ENCODE measurements at regions not wholly inside any gene's neighbourhood (a gene's known extent, or its start where the extent isn't known, plus 50 kb on each side); places are given as distances from the start of the nearest gene placed in this dataset.

DNA sequence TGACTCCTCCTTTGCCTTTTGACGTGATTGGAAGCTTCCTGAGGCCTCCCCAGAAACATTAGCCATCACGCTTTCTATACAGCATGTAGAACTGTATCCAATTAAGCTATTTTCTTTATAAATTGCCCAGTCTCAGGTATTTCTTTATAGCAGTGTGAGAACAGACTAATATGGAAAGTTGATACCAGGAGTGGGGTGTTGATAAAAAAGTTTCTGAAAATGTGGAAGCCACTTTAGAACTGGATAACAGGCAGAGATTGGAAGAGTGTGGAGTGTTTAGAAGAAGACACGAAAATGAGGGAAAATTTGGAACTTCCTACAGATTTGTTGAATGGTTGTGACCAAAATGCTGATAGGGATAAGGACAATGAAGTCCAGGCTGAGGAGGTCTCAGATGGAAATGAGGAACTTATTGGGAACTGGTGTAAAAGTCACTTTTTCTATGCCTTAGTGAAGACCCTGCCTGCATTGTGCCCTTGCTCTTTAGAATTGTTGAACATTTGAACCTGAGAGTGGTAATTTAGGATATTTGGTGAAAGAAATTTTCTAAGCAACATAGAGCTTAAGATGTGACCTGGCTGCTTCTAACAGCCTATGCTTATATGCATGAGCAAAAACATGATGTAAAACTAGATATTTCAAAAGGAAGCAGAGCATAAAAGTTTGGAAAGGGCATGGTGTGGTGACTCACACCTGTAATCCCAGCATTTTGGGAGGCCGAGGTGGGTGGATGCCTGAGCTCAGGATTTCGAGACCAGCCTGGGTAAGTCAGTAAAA, 969.7 kb downstream of the DSC3 start:
- no peak for DNase-seq (ENCODE audit: low spot score)

DNA sequence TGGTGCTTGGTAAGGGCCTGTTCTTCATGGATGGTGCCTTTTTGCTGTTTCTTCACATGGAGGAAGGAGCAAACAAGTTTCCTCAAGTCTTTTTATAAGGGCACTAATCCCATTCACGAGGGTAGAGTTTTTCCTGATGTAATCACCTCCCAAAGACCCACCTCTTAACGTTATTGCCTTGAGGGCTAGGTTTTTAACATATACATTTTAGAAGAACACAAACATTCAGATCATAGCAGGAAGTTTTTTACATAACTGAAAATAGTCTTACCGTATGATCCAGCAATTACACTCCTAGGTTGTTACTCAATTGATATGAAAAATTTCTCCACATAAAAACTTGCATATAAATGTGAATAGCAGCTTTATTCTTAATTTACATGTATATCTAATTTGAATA, 976.3 kb downstream of the DSC3 start:
- no peak for DNase-seq (ENCODE audit: low spot score)

DNA sequence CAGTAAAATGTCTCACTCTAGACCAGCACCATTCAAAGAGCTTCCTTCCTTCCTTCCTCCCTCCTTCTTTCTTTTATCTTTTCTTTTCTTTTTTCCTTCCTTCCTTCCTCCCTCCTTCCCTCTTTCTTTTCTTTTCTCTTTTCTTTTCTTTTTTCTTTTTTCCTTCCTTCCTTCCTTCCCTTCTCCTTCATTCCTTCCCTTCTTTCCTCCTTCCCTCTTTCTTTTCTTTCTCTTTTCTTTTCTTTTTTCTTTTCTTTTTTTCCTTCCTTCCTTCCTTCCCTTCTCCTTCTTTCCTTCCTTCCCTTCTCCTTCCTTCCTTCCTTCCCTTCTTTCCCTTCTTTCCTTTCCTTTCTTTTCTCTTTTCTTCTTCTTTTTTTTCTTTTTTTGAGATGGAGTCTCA, 985.1 kb downstream of the DSC3 start:
- DNase-seq (ENCODE audit: low spot score) = no peak

DNA sequence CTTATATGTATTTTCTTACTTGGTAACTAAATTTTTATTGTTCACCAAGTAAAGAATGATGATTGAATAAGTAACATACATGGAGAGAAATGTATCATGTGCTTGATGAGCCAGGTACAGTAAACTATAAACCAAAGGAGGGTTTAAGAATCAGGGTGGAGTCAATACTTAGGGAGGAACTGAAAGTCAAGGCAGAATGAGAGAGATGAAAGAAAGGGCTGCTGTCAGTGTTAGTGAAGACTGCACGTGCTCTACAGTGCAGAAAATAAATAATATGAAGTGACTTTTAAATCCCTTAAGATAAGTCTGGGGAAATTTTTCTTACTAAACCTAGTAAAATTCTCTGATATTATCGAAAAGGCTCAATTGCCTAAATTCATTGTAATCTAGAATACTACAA, 986.0 kb downstream of the DSC3 start:
- no peak for DNase-seq (ENCODE audit: low spot score)

DNA sequence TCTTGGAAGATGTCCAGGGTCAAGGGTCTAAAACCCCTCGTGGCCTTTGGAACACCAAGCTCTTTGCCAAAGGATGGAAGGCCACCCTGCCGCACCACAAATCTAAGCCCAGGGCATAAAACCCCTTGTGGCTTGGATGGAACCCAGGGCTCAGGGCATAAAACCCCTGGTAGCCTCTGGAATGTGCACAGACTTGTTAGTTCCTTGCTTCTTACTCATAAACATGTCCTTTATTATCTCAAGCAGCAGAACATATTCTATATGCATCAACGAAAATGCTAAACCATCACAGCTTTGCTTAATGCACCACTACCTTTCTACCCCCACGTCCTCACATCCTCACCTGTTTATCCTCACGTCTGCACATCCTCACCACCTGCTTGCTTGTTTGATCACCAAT, 998.0 kb downstream of the DSC3 start:
- no peak for DNase-seq (ENCODE audit: low spot score)

DNA sequence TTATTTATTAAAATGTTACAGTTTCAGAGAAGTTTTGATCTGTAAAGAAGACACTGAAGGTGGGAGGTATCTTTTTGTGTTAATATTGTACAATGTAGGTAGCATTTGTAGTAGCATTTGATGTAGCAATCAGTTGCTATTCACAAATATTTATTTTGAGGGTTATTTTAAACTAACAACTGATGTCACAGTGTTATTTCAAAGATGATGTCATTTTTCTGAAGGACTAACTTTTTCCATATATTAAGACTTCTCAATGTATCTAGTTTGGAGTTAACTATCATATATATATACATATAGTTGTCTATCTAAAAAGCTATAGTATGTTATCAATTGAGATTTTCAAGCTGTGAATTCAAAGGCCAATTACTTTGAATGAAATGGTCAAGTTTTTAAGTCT, 1003.3 kb downstream of the DSC3 start:
- no peak for DNase-seq (ENCODE audit: low spot score)

DNA sequence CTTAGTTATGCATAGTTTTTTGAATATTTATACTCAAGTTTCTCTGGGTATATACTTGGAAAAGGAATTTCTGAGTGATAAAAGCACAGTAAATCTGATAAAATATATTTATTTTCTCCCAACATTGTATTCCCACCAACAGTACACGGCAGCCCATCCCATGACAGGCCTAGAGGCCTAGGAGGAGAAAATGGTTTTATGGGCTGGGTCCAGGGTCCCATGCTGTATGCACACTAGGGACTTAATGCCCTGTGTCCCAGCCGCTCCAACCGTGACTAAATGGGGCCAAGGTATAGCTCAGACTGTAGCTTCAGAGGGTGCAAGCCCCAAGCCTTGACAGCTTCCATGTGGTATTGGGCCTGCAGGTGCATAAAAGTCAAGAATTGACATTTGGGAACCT, 1007.7 kb downstream of the DSC3 start:
- DNase-seq (ENCODE audit: low spot score) = no peak

DNA sequence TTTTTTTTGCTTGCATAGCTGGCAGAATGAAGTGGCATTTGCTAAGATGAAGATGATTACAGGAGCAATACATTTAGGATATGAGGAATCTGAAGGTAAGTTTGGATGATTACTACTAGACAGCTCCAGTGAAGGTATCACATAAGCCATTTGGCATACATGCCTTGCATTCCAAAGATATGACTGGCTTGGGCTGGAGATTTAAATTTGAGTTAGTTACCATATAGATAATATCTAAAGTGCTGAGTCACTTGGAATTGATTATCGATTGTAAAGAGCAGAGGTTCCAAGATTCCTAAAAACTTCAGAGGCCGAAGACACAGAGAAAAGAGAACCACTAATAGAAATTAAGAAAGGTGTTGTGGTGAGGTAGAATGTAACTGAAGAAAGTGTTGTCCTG, 1026.4 kb downstream of the DSC3 start:
- DNase-seq (ENCODE audit: low spot score) = no peak

DNA sequence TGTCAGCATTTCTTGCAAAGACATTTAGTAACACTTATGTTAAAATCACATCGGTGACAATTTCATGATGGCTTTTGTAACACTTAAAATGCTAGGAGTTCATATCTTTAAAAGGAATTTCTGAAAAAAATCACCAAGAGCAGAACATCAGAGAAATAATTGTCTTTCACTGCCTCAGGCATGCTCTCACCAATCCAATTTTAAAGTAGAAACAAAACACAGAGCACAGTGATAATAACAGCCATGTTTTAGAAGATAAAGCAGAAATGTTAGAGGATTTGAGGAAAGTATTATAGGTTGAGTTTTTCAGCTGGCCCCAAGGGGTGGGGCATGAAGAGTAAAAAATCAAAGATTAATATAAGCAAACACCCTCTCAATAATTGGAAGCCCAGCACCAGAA, 1037.6 kb downstream of the DSC3 start:
- no peak for DNase-seq (ENCODE audit: low spot score)

DNA sequence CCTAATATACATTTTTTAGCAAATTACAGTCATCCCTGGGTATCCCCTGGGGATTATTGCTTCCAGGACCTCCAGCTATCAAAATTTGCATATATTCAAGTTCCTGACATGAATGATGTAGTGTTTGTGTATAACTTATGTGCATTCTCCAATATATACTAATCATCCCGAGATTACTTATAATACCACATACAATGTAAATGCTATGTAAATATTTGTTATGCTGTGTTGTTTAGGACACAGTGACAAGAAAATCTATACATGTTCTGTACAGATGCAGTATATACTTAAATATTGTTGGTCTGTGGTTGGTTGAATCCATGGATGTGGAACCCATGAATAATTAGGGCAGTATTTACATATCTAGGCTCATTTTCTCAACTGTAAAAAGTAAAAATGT, 1060.3 kb downstream of the DSC3 start:
- no peak for DNase-seq (ENCODE audit: low spot score)

DNA sequence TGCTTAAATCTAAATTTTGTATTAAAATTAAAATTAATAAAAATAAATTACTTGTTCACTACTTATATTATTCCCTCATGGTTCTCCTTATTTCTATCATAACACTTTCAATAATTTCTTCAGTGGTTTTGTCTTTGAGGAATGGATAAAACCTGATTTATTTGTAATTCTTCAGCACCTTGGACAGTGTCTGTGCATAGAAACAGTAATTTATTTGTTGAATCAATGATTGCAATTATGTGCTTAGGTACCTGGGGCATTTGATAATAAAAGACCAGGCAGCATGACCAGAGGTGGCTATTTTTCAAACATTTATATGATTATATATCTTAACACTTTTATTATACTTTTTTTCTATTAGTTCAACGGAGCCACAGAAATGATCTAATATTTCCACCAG, 1062.7 kb downstream of the DSC3 start:
- peak; percentile 1 for DNase-seq (ENCODE audit: low spot score)

DNA sequence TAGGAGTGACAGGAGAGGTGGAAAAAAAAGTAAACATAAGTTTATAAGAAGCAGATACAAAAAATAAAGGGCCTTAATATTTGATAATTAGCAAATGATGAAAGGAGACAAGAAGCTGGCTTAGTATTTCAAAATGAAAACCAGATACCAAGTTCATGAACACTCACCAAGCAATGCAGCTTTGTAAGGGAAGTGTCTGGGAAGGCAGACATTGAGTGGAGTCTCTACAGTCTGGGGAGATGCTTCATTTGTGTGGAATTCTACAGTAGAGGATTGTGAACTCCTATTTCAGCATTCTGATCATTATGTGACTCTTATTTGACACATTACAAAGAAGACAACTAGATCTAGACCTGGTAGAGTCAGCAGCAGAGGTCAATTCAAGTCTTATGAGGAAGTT, 1072.7 kb downstream of the DSC3 start:
- no peak for DNase-seq (ENCODE audit: low spot score)

DNA sequence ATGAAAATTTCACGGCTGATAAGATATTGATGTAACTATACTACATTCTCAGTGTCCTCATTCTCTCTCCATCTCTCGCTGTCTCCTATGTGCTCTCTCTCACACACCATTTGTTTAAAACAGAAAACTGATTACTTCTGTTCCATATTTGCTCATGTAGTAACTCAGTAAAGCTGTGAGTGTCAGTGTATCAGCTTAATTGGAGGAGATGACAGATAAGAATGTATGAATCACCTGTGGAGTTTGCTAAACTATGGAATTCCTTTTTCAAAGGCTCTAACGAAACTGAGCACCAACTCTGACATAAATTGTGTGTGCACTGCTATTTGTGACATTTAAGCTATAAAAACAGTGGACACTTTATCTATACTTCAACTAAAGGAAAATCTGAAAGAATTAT, 1080.0 kb downstream of the DSC3 start:
- DNase-seq (ENCODE audit: low spot score) = no peak

DNA sequence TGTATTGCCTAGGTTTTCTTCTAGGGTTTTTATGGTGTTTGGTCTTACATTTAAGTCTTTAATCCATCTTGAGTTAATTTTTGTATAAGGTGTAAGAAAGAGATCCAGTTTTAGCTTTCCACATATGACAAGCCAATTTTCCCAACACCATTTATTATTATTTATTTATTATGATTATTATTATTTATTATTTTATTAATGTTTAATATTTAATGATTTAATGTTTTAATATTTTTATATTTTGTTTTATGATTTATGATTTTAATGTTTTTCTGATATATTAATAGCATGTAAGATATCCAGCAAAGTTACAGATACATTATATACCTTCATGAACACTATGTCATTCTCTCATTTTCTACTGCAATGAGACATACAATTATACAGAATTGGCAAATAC, 1082.0 kb downstream of the DSC3 start:
- no peak for DNase-seq (ENCODE audit: low spot score)

DNA sequence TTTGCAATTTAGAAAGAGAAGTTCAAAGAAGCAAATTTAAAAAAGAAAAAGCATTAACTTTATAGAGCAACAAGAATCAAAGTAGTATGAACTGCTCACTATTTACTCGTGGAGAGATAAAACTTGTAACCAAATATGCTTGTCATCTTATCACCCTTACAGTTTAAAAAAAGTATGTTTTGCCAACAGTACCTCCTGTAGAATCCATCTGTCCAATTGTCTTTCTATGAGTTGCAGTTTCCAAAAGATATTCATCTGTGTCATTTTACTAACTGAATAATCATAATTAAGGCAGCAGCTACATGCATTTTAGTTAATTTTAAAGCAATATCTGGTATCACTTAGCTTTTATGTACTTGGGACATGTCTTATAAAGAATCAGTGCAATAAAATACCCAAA, 1112.3 kb downstream of the DSC3 start:
- no peak for DNase-seq (ENCODE audit: low spot score)

DNA sequence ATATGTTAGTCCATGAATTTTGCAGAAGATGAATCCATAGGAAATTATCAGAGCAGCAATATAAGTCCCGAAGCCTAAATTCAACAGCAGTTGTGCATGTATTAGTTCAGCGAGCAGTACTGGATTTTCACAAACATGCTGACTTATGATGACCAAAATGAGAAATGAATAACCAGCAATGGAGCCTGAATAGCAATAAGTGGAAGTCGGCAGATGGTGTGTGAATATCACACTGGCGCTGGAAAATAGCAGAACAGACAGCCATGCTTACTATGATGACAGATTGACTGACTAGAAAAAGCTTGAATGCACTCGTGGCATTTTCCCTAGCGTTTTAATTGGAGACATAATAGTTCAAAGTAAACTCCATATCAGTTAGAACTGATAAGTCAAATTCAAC, 1114.5 kb downstream of the DSC3 start:
- no peak for DNase-seq (ENCODE audit: low spot score)

DNA sequence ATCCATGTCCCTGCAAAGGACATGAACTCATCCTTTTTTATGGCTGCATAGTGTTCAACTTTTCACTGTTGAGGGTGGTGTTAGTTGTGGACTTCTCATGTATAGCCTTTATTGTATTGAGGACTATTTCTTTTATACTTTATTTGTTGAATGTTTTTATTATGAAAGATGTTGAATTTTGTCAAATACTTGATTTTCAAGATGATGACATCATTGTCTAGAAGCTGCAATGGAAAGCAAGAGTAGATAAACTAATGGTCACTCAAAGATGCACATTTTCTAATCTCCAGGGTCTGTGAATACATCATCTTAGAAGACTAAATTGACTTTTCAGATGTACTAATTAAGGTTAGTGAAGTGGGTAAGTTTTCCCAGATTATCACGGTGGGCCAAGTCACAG, 1117.0 kb downstream of the DSC3 start:
- no peak for DNase-seq (ENCODE audit: low spot score)

DNA sequence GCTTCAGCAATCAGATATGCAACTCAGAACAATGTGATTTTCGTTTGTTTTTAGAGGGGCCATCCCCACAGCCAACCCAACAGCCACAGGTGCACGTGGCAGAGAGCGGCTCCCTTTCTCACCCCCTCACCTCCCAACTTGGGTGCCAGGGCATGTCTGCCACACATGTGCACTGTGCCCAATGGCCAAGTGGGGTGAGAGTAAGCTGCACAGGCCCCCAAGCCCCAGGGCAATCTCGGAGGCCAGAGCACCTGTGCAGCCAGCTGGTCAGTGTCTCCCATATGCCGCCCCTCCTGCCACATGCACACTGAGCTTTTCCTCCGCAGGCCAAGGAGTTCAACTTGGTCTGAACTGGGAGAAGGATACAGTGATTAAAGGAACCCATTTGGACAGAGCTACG, 1130.2 kb downstream of the DSC3 start:
- no peak for DNase-seq (ENCODE audit: low spot score)

DNA sequence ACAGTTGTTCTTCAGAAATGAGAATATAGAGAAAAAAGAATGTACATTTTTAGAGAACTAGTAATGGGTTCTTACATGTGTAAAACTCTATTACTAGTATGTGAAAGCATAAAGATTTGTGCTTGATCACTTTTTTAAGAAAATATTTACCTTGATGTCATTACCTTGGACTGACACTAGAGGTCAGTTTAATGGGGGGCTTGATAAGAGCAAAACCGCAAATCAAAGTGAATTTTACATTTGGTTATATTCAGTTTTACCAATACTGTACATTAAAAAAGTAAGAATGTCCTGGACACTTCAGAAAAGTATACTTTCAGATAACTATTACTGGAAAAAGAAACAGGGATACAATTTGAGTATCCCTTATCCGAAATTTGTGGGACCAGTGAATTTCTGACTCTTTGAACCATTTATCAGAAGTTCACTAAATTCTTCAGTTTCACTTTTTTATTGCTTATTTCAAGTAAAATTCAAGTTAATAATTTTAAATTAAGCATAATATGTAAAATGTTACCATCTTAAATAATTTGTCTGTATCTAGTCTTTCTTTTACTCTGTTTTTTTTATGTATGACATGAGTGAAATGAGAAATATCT, 1149.5 kb downstream of the DSC3 start:
- DNase-seq (ENCODE audit: low spot score) = peak; percentile 16

DNA sequence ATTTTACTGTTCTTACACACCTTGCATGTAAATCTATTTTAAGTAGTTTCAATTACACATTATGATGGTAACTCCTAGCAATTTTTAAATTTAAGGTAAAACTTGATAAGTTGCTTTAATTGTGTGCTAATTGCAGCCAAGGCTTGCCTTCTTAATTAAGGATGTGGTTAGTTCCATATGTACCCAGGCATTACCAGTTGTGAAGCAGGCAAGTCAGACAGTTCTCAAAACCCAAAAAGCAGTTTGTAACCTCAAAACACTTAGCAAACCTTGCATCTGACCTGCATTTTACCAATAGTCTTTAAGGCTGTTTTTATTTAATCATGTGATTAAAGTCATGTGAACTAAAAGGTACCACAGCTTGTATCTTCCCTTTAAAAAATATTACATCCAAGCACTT, 1159.4 kb downstream of the DSC3 start:
- no peak for DNase-seq (ENCODE audit: low spot score)

DNA sequence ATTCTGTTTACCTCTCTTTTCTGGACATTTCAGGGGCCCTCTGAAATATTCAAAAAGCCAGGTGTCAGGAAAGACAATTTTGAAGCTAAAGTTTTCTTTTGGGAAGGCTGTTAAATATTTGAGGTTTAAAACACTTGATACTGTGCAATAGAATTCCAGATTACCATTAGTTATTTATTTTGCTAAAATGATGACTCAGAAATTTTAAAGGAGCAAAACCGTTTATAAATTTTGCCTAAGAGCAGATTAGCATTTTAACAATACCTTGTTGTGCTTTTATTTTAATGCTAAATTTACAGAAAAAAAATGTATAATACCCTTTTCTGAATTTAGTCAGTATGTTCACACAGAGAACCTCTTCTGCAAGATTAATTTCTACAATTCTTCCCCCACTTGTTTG, 1159.9 kb downstream of the DSC3 start:
- no peak for DNase-seq (ENCODE audit: low spot score)

DNA sequence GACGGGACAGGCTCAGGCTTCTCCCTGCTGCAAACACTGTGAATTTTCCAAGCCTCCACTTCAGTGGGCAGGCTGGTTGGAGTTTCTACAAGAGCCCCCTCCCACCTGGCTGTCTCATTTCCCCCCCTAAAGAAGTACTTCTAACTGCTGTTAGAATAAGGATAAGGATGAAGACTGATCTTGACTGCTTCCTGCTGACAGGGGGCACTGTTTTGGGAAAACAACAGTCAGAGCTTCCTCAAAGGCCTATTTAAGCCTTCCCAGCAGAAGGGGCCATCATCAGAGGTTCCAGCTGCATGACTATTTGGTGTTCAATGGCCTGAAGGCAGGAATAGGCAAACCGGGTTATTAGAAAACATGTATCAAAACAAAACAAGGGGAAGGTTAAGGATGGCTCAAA, 1162.8 kb downstream of the DSC3 start:
- no peak for DNase-seq (ENCODE audit: low spot score)

DNA sequence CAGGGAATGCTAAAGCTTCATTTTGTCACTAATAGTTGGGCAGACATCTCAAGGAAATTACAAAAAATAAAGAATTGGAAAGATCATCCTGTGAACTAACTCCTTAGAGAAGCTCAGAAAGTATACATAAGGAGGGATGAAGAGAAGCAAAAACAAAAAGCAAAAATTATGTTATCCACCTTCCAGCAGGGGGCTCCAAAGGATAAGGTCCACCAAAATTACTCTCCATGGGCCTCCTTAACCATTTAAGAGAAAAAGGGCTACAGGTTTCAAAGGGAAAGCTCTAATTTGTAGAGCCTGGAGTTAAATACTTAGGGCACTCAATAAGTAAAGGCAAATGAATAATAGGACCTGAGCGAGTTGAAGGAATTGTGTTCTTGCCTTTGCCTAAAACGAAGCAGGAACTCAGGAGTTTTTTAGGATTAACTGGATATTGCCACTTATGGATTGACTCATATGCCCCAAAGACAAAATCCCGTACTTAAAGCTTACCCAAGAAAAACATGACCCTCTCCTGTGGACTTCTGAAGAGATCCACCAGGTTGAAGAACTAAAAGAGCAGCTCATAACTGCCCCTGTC, 1167.9 kb downstream of the DSC3 start:
- DNase-seq (ENCODE audit: low spot score) = peak; percentile 25

DNA sequence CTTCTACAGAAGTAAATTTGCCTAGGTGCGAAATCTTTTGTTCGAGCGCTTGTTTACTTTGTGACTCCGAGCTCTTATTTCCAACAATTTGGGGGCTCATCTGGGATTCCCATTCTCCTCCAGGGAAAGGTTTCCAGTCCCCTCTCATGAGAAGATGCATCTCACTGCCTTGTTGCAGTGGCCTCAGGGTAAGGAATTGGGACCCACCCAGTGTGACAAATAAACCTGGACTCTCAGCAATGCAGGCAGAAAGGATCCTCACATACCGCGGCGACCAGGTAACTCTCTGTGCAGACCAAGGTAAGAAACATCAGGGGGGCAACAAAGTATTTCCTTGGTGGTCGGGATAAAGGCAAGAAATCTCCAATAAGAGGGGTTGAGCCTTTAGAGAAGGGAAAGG, 1169.3 kb downstream of the DSC3 start:
- DNase-seq (ENCODE audit: low spot score) = no peak
